Fibroblast of lung (primary cell): ENCODE measurements at regions not wholly inside any gene's neighbourhood (a gene's known extent, or its start where the extent isn't known, plus 50 kb on each side); places are given as distances from the start of the nearest gene placed in this dataset.

Experiments used
- DNase-seq, 2 donors: peaks; one replicate each; pipeline versions ENCODE4 v3.0.0 to v3.0.0-alpha.2; 2010; ENCODE audit warnings: low read depth in 2 of 2
- H2AFZ ChIP-seq: 2 replicates; pipeline ENCODE4 v1.5.1; 2012; ENCODE audit warnings: low read length, control low read depth, inconsistent platforms
- H3K27ac ChIP-seq: 2 replicates; pipeline ENCODE4 v1.5.1; 2011; ENCODE audit warnings: low read length, control low read depth; ENCODE audit not compliant: insufficient read depth
- H3K27me3 ChIP-seq: 2 replicates; pipeline ENCODE4 v1.5.1; 2011; ENCODE audit warnings: mild to moderate bottlenecking, low read length; ENCODE audit not compliant: control insufficient read depth, insufficient read depth
- H3K36me3 ChIP-seq: 2 replicates; pipeline ENCODE4 v1.5.1; 2011; ENCODE audit warnings: low read length; ENCODE audit not compliant: control insufficient read depth, insufficient read depth
- H3K4me1 ChIP-seq: 2 replicates; pipeline ENCODE4 v1.5.1; 2011; ENCODE audit warnings: low read length; ENCODE audit not compliant: control insufficient read depth, insufficient read depth; ENCODE audit errors: extremely low read depth
- H3K4me2 ChIP-seq: 2 replicates; pipeline ENCODE4 v1.5.1; 2011; ENCODE audit warnings: low read length, control low read depth; ENCODE audit not compliant: insufficient read depth; ENCODE audit errors: extremely low read depth
- H3K4me3 ChIP-seq, 4 experiments: fragments of 200-600 bp in 1 of 4; sonication (generic) in 1 of 4; replicated peaks in 1 of 4; 2 replicates each; pipeline ENCODE4 v1.5.1; 2011 to 2016; ENCODE audit warnings: low read length in 4 of 4, low read depth in 3 of 4, mild to moderate bottlenecking in 3 of 4, control low read depth in 2 of 4, inconsistent platforms in 1 of 4, mixed read lengths in 1 of 4; ENCODE audit not compliant: insufficient read depth in 1 of 4; ENCODE audit errors: control extremely low read depth in 1 of 4
- H3K79me2 ChIP-seq: 2 replicates; pipeline ENCODE4 v1.5.1; 2012; ENCODE audit warnings: mild to moderate bottlenecking, low read length, inconsistent platforms; ENCODE audit not compliant: control insufficient read depth, insufficient read depth
- H3K9ac ChIP-seq: 2 replicates; pipeline ENCODE4 v1.5.1; 2011; ENCODE audit warnings: mild to moderate bottlenecking, low read length, control low read depth; ENCODE audit not compliant: insufficient read depth
- H3K9me3 ChIP-seq: 2 replicates; pipeline ENCODE4 v1.5.1; 2012; ENCODE audit warnings: low read depth, low read length; ENCODE audit not compliant: control insufficient read depth, insufficient read depth
- H4K20me1 ChIP-seq: 2 replicates; pipeline ENCODE4 v1.5.1; 2011; ENCODE audit warnings: low read length; ENCODE audit not compliant: control insufficient read depth, insufficient read depth; ENCODE audit errors: extremely low read depth
- EZH2 ChIP-seq: IDR thresholded peaks from 2 replicates; pipeline ENCODE4 v1.5.1; 2012; ENCODE audit warnings: low read length, control low read depth, mild to moderate bottlenecking; ENCODE audit errors: missing control alignments
- TF ChIP-seq, protein P1 (sequence below), 2 donors: IDR thresholded peaks in 1 of 2; conservative IDR thresholded peaks in 1 of 2; 1 replicate in 1 of 2; 2 replicates in 1 of 2; pipeline ENCODE4 v1.5.1; 2011 to 2012; ENCODE audit warnings: low read length in 2 of 2, control low read depth in 1 of 2, inconsistent platforms in 1 of 2, low read depth in 1 of 2, mild to moderate bottlenecking in 1 of 2

- H3K4me1 ChIP-seq: no peaks in the 10 kb centered on the region
- DNase-seq: no peak
These were observed 341.8 kb downstream of the TMEM182 start for GRCh38 chr2:103103678-103104077.

DNA sequence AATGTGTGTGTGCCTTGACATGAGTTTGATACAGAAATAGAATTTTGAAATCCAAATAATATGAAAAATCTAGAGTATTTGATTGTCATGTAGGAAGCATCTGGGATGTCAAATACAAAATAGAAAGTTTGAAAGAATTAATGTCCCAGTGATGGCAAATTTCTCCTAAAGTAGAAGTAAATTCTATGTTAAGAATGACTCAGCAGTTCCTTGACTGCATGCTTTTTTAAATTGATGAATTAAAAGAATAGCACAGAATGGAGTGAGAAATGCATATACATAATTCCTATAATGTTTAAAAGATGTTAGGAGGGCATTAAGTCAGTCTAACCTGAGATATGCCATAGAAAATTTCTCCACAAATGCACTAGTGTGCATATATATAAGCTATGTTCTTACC lies 357.5 kb downstream of the TMEM182 start:
- H3K27me3 ChIP-seq: no peaks in the 10 kb centered on the region
- H4K20me1 ChIP-seq: no peaks in the 10 kb centered on the region
- no peak overlapping the region for H3K4me3 ChIP-seq
- TF ChIP-seq, protein P1, sequence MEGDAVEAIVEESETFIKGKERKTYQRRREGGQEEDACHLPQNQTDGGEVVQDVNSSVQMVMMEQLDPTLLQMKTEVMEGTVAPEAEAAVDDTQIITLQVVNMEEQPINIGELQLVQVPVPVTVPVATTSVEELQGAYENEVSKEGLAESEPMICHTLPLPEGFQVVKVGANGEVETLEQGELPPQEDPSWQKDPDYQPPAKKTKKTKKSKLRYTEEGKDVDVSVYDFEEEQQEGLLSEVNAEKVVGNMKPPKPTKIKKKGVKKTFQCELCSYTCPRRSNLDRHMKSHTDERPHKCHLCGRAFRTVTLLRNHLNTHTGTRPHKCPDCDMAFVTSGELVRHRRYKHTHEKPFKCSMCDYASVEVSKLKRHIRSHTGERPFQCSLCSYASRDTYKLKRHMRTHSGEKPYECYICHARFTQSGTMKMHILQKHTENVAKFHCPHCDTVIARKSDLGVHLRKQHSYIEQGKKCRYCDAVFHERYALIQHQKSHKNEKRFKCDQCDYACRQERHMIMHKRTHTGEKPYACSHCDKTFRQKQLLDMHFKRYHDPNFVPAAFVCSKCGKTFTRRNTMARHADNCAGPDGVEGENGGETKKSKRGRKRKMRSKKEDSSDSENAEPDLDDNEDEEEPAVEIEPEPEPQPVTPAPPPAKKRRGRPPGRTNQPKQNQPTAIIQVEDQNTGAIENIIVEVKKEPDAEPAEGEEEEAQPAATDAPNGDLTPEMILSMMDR (conservative IDR thresholded peaks at IDR 0.05 in 1 of 2, IDR thresholded peaks at IDR 0.05 in 1 of 2; ENCODE audit: low read depth in 1 of 2, low read length in 2 of 2): no peak
- no peak for TF ChIP-seq EZH2
- no peak overlapping the region for H3K27ac ChIP-seq
- H3K4me1 ChIP-seq: no peaks in the 10 kb centered on the region
- H3K9ac ChIP-seq: no peak overlapping the region
- H3K79me2 ChIP-seq: no peaks in the 10 kb centered on the region
- no peaks in the 10 kb centered on the region for H3K9me3 ChIP-seq
- no peak for DNase-seq
- no peaks in the 10 kb centered on the region for H3K36me3 ChIP-seq
- H3K4me2 ChIP-seq: no peak overlapping the region
- H2AFZ ChIP-seq: no peak overlapping the region

More at GRCh38 chr2:103103678-103104077, 341.8 kb downstream of the TMEM182 start:
- no peak for TF ChIP-seq EZH2
- TF ChIP-seq, protein P1 (conservative IDR thresholded peaks at IDR 0.05 in 1 of 2, IDR thresholded peaks at IDR 0.05 in 1 of 2; ENCODE audit: low read depth in 1 of 2, low read length in 2 of 2): no peak
- no peak overlapping the region for H3K4me2 ChIP-seq
- no peaks in the 10 kb centered on the region for H3K79me2 ChIP-seq
- H2AFZ ChIP-seq: no peak overlapping the region
- H3K4me3 ChIP-seq: no peak overlapping the region
- H3K9me3 ChIP-seq: no peaks in the 10 kb centered on the region
- H3K27ac ChIP-seq: no peak overlapping the region
- no peaks in the 10 kb centered on the region for H4K20me1 ChIP-seq
- H3K9ac ChIP-seq: no peak overlapping the region
- H3K27me3 ChIP-seq: no peaks in the 10 kb centered on the region
- H3K36me3 ChIP-seq: no peaks in the 10 kb centered on the region

DNA sequence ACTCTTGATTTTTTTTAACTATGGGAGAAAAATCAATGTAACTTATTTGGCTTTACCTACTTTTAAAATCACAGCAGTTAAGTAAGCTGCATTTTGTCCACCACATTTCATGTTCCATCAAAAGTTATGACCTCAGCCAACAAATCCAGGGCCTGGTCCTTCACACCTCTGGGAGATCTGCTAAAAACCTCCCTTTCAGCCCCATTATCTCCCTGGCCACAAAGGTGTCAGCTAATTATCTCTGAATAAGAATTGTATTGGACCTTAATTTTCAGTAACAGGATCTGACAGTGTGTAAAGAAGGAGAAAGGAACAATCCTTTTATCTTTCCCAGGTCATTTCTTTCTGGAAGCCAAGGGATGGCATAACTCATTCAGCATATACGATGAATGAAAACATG lies 359.3 kb downstream of the TMEM182 start:
- Histone ChIP-seq H3K9me3 (no peaks in the 10 kb centered on the region), H2AFZ (no peak overlapping the region), H3K4me3 (no peak overlapping the region), H3K79me2 (no peaks in the 10 kb centered on the region), H3K4me2 (no peak overlapping the region), H3K4me1 (no peaks in the 10 kb centered on the region), H3K9ac (no peak overlapping the region), H4K20me1 (no peaks in the 10 kb centered on the region), H3K36me3 (no peaks in the 10 kb centered on the region), H3K27ac (no peak overlapping the region), H3K27me3 (no peaks in the 10 kb centered on the region)
- TF ChIP-seq, protein P1 (conservative IDR thresholded peaks at IDR 0.05 in 1 of 2, IDR thresholded peaks at IDR 0.05 in 1 of 2; ENCODE audit: low read depth in 1 of 2, low read length in 2 of 2): no peak
- no peak for TF ChIP-seq EZH2
- DNase-seq: no peak
